VCaP (cell line): ENCODE measurements at regions not wholly inside any gene's neighbourhood (a gene's known extent, or its start where the extent isn't known, plus 50 kb on each side); places are given as distances from the start of the nearest gene placed in this dataset.
"Not testable (repeated sequence)": the region's sequence is repeated elsewhere in the genome, so short reads cannot be mapped to it uniquely, and the experiment has no call there.

Source experiments
- H3K27ac ChIP-seq: fragments of 450-650 bp; 2 replicates; pipeline ENCODE4 v1.5.1; 2017
- CTCF ChIP-seq: fragments of 450-650 bp; conservative IDR thresholded peaks from 2 replicates; pipeline ENCODE4 v1.5.1; 2017; ENCODE audit warnings: mild to moderate bottlenecking, moderate library complexity

- no peak overlapping the region for H3K27ac ChIP-seq
- no peak for TF ChIP-seq CTCF
Measured at GRCh38 chr20:58577871-58578598, 62.8 kb upstream of the APCDD1L start.

GRCh38 chr20:58577139-58577806 is 62.1 kb upstream of the APCDD1L start:
- TF ChIP-seq CTCF = no peak
- no peak overlapping the region for H3K27ac ChIP-seq

- H3K27ac ChIP-seq = no peak overlapping the region
- TF ChIP-seq CTCF = no peak
Measured at GRCh38 chr20:58576603-58576970, 61.4 kb upstream of the APCDD1L start.

- TF ChIP-seq CTCF = no peak
- no peak overlapping the region for H3K27ac ChIP-seq
Measured at GRCh38 chr20:58575776-58576602, 60.8 kb upstream of the APCDD1L start.

GRCh38 chr20:58574469-58574868 is 59.3 kb upstream of the APCDD1L start:
- TF ChIP-seq CTCF = no peak
- no peak overlapping the region for H3K27ac ChIP-seq

GRCh38 chr20:58573986-58574385 is 58.8 kb upstream of the APCDD1L start:
- H3K27ac ChIP-seq = no peak overlapping the region
- TF ChIP-seq CTCF = no peak

GRCh38 chr20:58573257-58573656 is 58.1 kb upstream of the APCDD1L start:
- TF ChIP-seq CTCF = no peak
- no peak overlapping the region for H3K27ac ChIP-seq

- not testable (repeated sequence) for H3K27ac ChIP-seq
Measured at GRCh38 chr20:58572428-58572763, 57.2 kb upstream of the APCDD1L start.
